Loucy (cell line): ENCODE measurements at regions not wholly inside any gene's neighbourhood (a gene's known extent, or its start where the extent isn't known, plus 50 kb on each side); places are given as distances from the start of the nearest gene placed in this dataset.

Experiments used
- H2AFZ ChIP-seq: fragments of 200-600 bp; sonication (generic); 2 replicates; pipeline ENCODE4 v1.6.0; 2016; ENCODE audit warnings: antibody characterized with exemption, mild to moderate bottlenecking, low read length, moderate library complexity
- H3F3A ChIP-seq: fragments of 200-600 bp; 2 replicates; pipeline ENCODE4 v1.6.0; 2016; ENCODE audit warnings: antibody characterized with exemption, low read depth, mild to moderate bottlenecking
- H3K27me3 ChIP-seq: fragments of 200-600 bp; sonication (generic); 2 replicates; pipeline ENCODE4 v1.6.1; 2014; ENCODE audit warnings: low read length, mild to moderate bottlenecking; ENCODE audit not compliant: insufficient read depth, poor library complexity, severe bottlenecking
- H3K36me3 ChIP-seq: fragments of 200-600 bp; sonication (generic); 2 replicates; pipeline ENCODE4 v1.6.1; 2016; ENCODE audit warnings: low read length; ENCODE audit not compliant: insufficient read depth
- H3K4me1 ChIP-seq: fragments of 200-600 bp; sonication (generic); 2 replicates; pipeline ENCODE4 v1.5.1; 2014; ENCODE audit warnings: low read length, mild to moderate bottlenecking; ENCODE audit not compliant: insufficient read depth, poor library complexity, severe bottlenecking
- H3K4me2 ChIP-seq: fragments of 200-600 bp; sonication (generic); 2 replicates; pipeline ENCODE4 v1.6.0; 2014; ENCODE audit warnings: antibody characterized with exemption, low read length, low read depth, mild to moderate bottlenecking; ENCODE audit not compliant: poor library complexity, severe bottlenecking
- H3K4me3 ChIP-seq: fragments of 200-600 bp; sonication (generic); 2 replicates; pipeline ENCODE4 v1.5.1; 2014; ENCODE audit warnings: low read length, mild to moderate bottlenecking, mixed read lengths; ENCODE audit not compliant: poor library complexity, severe bottlenecking
- H3K79me2 ChIP-seq: fragments of 200-600 bp; sonication (generic); 2 replicates; pipeline ENCODE4 v1.6.1; 2014; ENCODE audit warnings: low read length; ENCODE audit not compliant: insufficient read depth
- H3K9ac ChIP-seq: fragments of 200-600 bp; sonication (generic); 2 replicates; pipeline ENCODE4 v1.6.0; 2014; ENCODE audit warnings: mild to moderate bottlenecking, low read depth, low read length, moderate library complexity; ENCODE audit not compliant: poor library complexity, severe bottlenecking
- H3K9me2 ChIP-seq: fragments of 200-600 bp; sonication (generic); replicated peaks from 2 replicates; pipeline ENCODE4 v1.6.1; 2016; ENCODE audit warnings: low read depth, low read length, mixed read lengths
- H3K9me3 ChIP-seq: fragments of 200-600 bp; sonication (generic); 2 replicates; pipeline ENCODE4 v1.6.1; 2014; ENCODE audit warnings: mild to moderate bottlenecking, antibody characterized with exemption, low read length, low read depth; ENCODE audit not compliant: insufficient read depth
- H4K20me1 ChIP-seq: fragments of 200-600 bp; sonication (generic); 2 replicates; pipeline ENCODE4 v1.6.0; 2014; ENCODE audit warnings: antibody characterized with exemption, low read length, mild to moderate bottlenecking; ENCODE audit not compliant: insufficient read depth, poor library complexity, severe bottlenecking
- CTCF ChIP-seq: fragments of 200-600 bp; sonication (generic); conservative IDR thresholded peaks from 2 replicates; pipeline ENCODE4 v1.5.1; 2014; ENCODE audit warnings: mild to moderate bottlenecking, antibody characterized with exemption, low read length
- EZH2phosphoT487 ChIP-seq: fragments of 200-600 bp; IDR thresholded peaks from 2 replicates; pipeline ENCODE4 v1.6.1; 2018; ENCODE audit warnings: antibody characterized with exemption, mild to moderate bottlenecking, moderate library complexity, borderline replicate concordance

DNA sequence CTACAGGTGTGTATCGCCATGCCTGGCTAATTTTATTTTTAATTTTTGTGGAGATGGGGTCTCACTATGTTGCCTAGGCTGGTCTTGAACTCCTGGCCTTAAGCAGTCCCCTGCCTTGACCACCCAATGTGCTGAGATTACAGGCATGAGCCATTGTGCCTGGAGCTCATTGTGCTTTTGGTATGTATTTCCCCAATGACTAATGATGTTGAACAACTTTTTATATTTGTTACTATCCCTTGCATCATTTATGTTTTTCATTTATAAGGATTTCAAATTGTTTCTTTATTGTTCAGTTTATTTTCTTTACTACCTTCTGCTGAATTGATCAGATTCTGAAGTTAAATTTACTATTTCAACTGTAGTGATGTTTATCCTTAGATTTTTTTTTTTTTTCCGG lies 199.7 kb downstream of the CEP135 start:
- Histone ChIP-seq H3K4me3 (no peak overlapping the region), H3K4me2 (no peak overlapping the region), H3F3A (no peaks in the 10 kb centered on the region), H3K27me3 (no peaks in the 10 kb centered on the region), H3K79me2 (no peaks in the 10 kb centered on the region), H4K20me1 (no peaks in the 10 kb centered on the region), H3K9me2 (no peaks in the 10 kb centered on the region), H3K9ac (no peak overlapping the region), H2AFZ (no peak overlapping the region), H3K9me3 (no peaks in the 10 kb centered on the region), H3K36me3 (no peaks in the 10 kb centered on the region), H3K4me1 (no peaks in the 10 kb centered on the region)
- TF ChIP-seq CTCF = no peak

- H3K27me3 ChIP-seq = no peaks in the 10 kb centered on the region
- H3K9ac ChIP-seq = no peak overlapping the region
- H3K4me3 ChIP-seq = no peak overlapping the region
- no peak overlapping the region for H2AFZ ChIP-seq
- H3K36me3 ChIP-seq = no peaks in the 10 kb centered on the region
- H3K4me1 ChIP-seq = no peaks in the 10 kb centered on the region
- H3F3A ChIP-seq = no peaks in the 10 kb centered on the region
- H4K20me1 ChIP-seq = no peaks in the 10 kb centered on the region
- H3K9me2 ChIP-seq = no peaks in the 10 kb centered on the region
- no peaks in the 10 kb centered on the region for H3K9me3 ChIP-seq
- no peak overlapping the region for H3K4me2 ChIP-seq
- TF ChIP-seq CTCF = no peak
- no peak for TF ChIP-seq EZH2phosphoT487
- H3K79me2 ChIP-seq = no peaks in the 10 kb centered on the region
Observed at GRCh38 chr4:56147371-56147770, 198.6 kb downstream of the CEP135 start.

GRCh38 chr4:56146956-56147355 lies 198.2 kb downstream of the CEP135 start:
- H3K4me1 ChIP-seq = no peaks in the 10 kb centered on the region
- TF ChIP-seq CTCF (no peak), EZH2phosphoT487 (no peak)
- no peaks in the 10 kb centered on the region for H3K79me2 ChIP-seq
- no peaks in the 10 kb centered on the region for H3K9me3 ChIP-seq
- no peaks in the 10 kb centered on the region for H3K36me3 ChIP-seq
- no peaks in the 10 kb centered on the region for H3F3A ChIP-seq
- H2AFZ ChIP-seq = no peak overlapping the region
- no peaks in the 10 kb centered on the region for H3K27me3 ChIP-seq
- no peak overlapping the region for H3K4me3 ChIP-seq
- no peak overlapping the region for H3K9ac ChIP-seq
- no peaks in the 10 kb centered on the region for H3K9me2 ChIP-seq
- no peak overlapping the region for H3K4me2 ChIP-seq
- H4K20me1 ChIP-seq = no peaks in the 10 kb centered on the region
